Brain microvascular endothelial cell (primary cell): ENCODE measurements at regions not wholly inside any gene's neighbourhood (a gene's known extent, or its start where the extent isn't known, plus 50 kb on each side); places are given as distances from the start of the nearest gene placed in this dataset.

Source experiments
- DNase-seq: peaks from one replicate; pipeline ENCODE4 v3.0.0-alpha.2; 2020
- H3K27ac ChIP-seq: fragments of 250-450 bp; sonication (Bioruptor Pico); 2 replicates; pipeline ENCODE4 v1.5.1; 2020; ENCODE audit warnings: mild to moderate bottlenecking, moderate library complexity
- H3K27me3 ChIP-seq: fragments of 250-450 bp; sonication (Bioruptor Pico); replicated peaks from 2 replicates; pipeline ENCODE4 v1.5.1; 2020; ENCODE audit warnings: mild to moderate bottlenecking
- H3K36me3 ChIP-seq: fragments of 250-450 bp; sonication (Bioruptor Pico); replicated peaks from 2 replicates; pipeline ENCODE4 v1.5.1; 2020; ENCODE audit warnings: mild to moderate bottlenecking
- H3K4me3 ChIP-seq: 2 replicates; pipeline ENCODE4 v1.5.1; 2011; ENCODE audit warnings: low read depth, mild to moderate bottlenecking, control low read depth, low read length, moderate library complexity
- CTCF ChIP-seq: IDR thresholded peaks from 2 replicates; pipeline ENCODE4 v1.5.1; 2011; ENCODE audit warnings: low read depth, mild to moderate bottlenecking, moderate library complexity, low read length, control low read depth, inconsistent platforms; ENCODE audit errors: missing control alignments
- in situ Hi-C: cut with HindIII; loops from 2 replicates; pipeline ENCODE4 v1.10.0; 2017; ENCODE audit warnings: low sequenced_read_pairs, low pct_ligation_motif_present

- no peak overlapping the region for H3K27ac ChIP-seq
- peak; percentile 17 for TF ChIP-seq CTCF
These were observed 388.0 kb downstream of the ACTL7B start for GRCh38 chr9:108467653-108468324.

GRCh38 chr9:108467161-108467560 is 388.6 kb downstream of the ACTL7B start:
- in situ Hi-C loops, result no loop called here
- Histone ChIP-seq H3K27me3 (no peaks in the 10 kb centered on the region), H3K36me3 (no peaks in the 10 kb centered on the region), H3K4me3 (no peak overlapping the region), H3K27ac (no peak overlapping the region)
- TF ChIP-seq CTCF, result no peak
- no peak for DNase-seq

More at GRCh38 chr9:108467653-108468324, 388.0 kb downstream of the ACTL7B start:
- peak; percentile 27 for DNase-seq
- Histone ChIP-seq H3K4me3 (no peak overlapping the region), H3K27me3 (no peaks in the 10 kb centered on the region), H3K36me3 (no peaks in the 10 kb centered on the region)
- in situ Hi-C loops, result no loop called here

- DNase-seq, result no peak
- in situ Hi-C loops, result no loop called here
These were observed 389.5 kb downstream of the ACTL7B start for GRCh38 chr9:108466304-108466703.

GRCh38 chr9:108463932-108464606 is 391.7 kb downstream of the ACTL7B start:
- Histone ChIP-seq H3K27me3 (no peaks in the 10 kb centered on the region), H3K4me3 (no peak overlapping the region), H3K27ac (no peak overlapping the region), H3K36me3 (no peaks in the 10 kb centered on the region)
- in situ Hi-C loops, result no loop called here
- DNase-seq, result no peak
- TF ChIP-seq CTCF, result no peak

More at GRCh38 chr9:108466304-108466703, 389.5 kb downstream of the ACTL7B start:
- Histone ChIP-seq H3K27me3 (no peaks in the 10 kb centered on the region), H3K36me3 (no peaks in the 10 kb centered on the region), H3K27ac (no peak overlapping the region), H3K4me3 (no peak overlapping the region)
- no peak for TF ChIP-seq CTCF

GRCh38 chr9:108456903-108457302 is 398.9 kb downstream of the ACTL7B start:
- in situ Hi-C loops, result no loop called here
- no peaks in the 10 kb centered on the region for H3K27me3 ChIP-seq
- H3K4me3 ChIP-seq, result no peak overlapping the region
- DNase-seq, result no peak
- TF ChIP-seq CTCF, result no peak
- no peak overlapping the region for H3K27ac ChIP-seq
- no peaks in the 10 kb centered on the region for H3K36me3 ChIP-seq
